Sigmoid colon (tissue), 4 donors: ENCODE measurements at regions not wholly inside any gene's neighbourhood (a gene's known extent, or its start where the extent isn't known, plus 50 kb on each side); places are given as distances from the start of the nearest gene placed in this dataset.

Source experiments
- POLR2A ChIP-seq, 2 donors: fragments of 450-650 bp; IDR thresholded peaks; one replicate each; pipeline ENCODE4 v1.6.1; 2016; ENCODE audit warnings: antibody characterized with exemption in 2 of 2, mild to moderate bottlenecking in 2 of 2, moderate library complexity in 2 of 2
- POLR2AphosphoS5 ChIP-seq, 4 donors: sonication (generic); formaldehyde crosslinking; IDR thresholded peaks; one replicate each; pipeline ENCODE4 v1.6.1; 2017; ENCODE audit warnings: antibody characterized with exemption in 4 of 4
- TF ChIP-seq, protein P1 (sequence below), 4 experiments: fragments of 450-650 bp in 3 of 4; fragments of 200-600 bp in 1 of 4; IDR thresholded peaks; one replicate each; pipeline ENCODE4 v1.5.1; 2016 to 2019; ENCODE audit warnings: antibody characterized with exemption in 4 of 4, mild to moderate bottlenecking in 3 of 4, moderate library complexity in 2 of 4

DNA sequence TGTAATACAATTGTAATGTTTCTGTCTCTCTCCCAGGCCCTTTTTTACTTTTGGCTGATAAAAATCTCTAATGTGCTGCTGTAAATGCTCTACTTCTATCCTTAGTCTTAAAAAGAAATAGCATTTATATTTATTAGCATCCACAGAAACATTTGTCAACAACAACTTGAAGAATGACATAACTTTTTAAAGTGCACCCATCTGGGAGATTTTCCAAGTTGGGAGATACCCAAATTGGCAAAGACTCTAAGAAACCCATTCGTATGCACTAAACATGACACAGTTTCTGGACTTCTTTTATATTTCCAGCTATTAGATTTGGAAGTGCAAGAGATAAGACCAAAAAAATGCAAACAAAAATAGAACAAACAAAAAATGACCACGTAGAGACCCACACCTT is 2287.4 kb upstream of the WWC1 start:
- TF ChIP-seq, protein P1, sequence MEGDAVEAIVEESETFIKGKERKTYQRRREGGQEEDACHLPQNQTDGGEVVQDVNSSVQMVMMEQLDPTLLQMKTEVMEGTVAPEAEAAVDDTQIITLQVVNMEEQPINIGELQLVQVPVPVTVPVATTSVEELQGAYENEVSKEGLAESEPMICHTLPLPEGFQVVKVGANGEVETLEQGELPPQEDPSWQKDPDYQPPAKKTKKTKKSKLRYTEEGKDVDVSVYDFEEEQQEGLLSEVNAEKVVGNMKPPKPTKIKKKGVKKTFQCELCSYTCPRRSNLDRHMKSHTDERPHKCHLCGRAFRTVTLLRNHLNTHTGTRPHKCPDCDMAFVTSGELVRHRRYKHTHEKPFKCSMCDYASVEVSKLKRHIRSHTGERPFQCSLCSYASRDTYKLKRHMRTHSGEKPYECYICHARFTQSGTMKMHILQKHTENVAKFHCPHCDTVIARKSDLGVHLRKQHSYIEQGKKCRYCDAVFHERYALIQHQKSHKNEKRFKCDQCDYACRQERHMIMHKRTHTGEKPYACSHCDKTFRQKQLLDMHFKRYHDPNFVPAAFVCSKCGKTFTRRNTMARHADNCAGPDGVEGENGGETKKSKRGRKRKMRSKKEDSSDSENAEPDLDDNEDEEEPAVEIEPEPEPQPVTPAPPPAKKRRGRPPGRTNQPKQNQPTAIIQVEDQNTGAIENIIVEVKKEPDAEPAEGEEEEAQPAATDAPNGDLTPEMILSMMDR (IDR thresholded peaks at IDR 0.05): no peak
- no peak for TF ChIP-seq POLR2AphosphoS5 (IDR thresholded peaks at IDR 0.05)
- TF ChIP-seq POLR2A (IDR thresholded peaks at IDR 0.05): no peak
